HEK293 (cell line): ENCODE measurements at regions not wholly inside any gene's neighbourhood (a gene's known extent, or its start where the extent isn't known, plus 50 kb on each side); places are given as distances from the start of the nearest gene placed in this dataset.

ENCODE experiments used
- FEZF1 ChIP-seq: fragments of 450-650 bp; formaldehyde crosslinking; IDR thresholded peaks from 2 replicates; pipeline ENCODE4 v1.5.1; 2016; ENCODE audit warnings: missing biosample characterization, missing genetic modification characterization
- GLI2 ChIP-seq: fragments of 450-650 bp; formaldehyde crosslinking; IDR thresholded peaks from 2 replicates; pipeline ENCODE4; 2017; ENCODE audit warnings: missing biosample characterization, missing genetic modification characterization, low read depth, borderline replicate concordance
- GLIS2 ChIP-seq: fragments of 450-650 bp; formaldehyde crosslinking; IDR thresholded peaks from 2 replicates; pipeline ENCODE4 v1.5.1; 2016; ENCODE audit warnings: missing biosample characterization, missing genetic modification characterization
- KLF7 ChIP-seq: fragments of 450-650 bp; formaldehyde crosslinking; IDR thresholded peaks from 2 replicates; pipeline ENCODE4 v1.5.1; 2016; ENCODE audit warnings: missing biosample characterization, missing genetic modification characterization, borderline replicate concordance
- SP7 ChIP-seq: fragments of 450-650 bp; formaldehyde crosslinking; IDR thresholded peaks from 2 replicates; pipeline ENCODE4 v1.5.1; 2016; ENCODE audit warnings: missing biosample characterization, missing genetic modification characterization
- ZBTB17 ChIP-seq: fragments of 450-650 bp; formaldehyde crosslinking; IDR thresholded peaks from 2 replicates; pipeline ENCODE4 v1.5.1; 2016; ENCODE audit warnings: missing biosample characterization, missing genetic modification characterization
- ZBTB20 ChIP-seq: fragments of 450-650 bp; formaldehyde crosslinking; IDR thresholded peaks from 2 replicates; pipeline ENCODE4 v1.5.1; 2016; ENCODE audit warnings: missing biosample characterization, missing genetic modification characterization
- ZBTB48 ChIP-seq: fragments of 450-650 bp; formaldehyde crosslinking; IDR thresholded peaks from 2 replicates; pipeline ENCODE4 v1.5.1; 2016; ENCODE audit warnings: missing biosample characterization, missing genetic modification characterization
- ZNF114 ChIP-seq: fragments of 450-650 bp; formaldehyde crosslinking; IDR thresholded peaks from 2 replicates; pipeline ENCODE4 v1.5.0; 2017; ENCODE audit warnings: missing biosample characterization, missing genetic modification characterization
- ZNF146 ChIP-seq: fragments of 450-650 bp; formaldehyde crosslinking; IDR thresholded peaks from 2 replicates; pipeline ENCODE4 v1.5.1; 2016; ENCODE audit warnings: missing biosample characterization, missing genetic modification characterization
- ZNF157 ChIP-seq: fragments of 450-650 bp; formaldehyde crosslinking; IDR thresholded peaks from 2 replicates; pipeline ENCODE4 v1.5.1; 2016; ENCODE audit warnings: missing biosample characterization, missing genetic modification characterization
- ZNF16 ChIP-seq: fragments of 450-650 bp; formaldehyde crosslinking; IDR thresholded peaks from 2 replicates; pipeline ENCODE4 v1.5.1; 2016; ENCODE audit warnings: low read depth, missing biosample characterization, missing genetic modification characterization
- ZNF211 ChIP-seq: fragments of 450-650 bp; formaldehyde crosslinking; IDR thresholded peaks from 2 replicates; pipeline ENCODE4 v1.5.1; 2016; ENCODE audit warnings: low read depth, missing biosample characterization, missing genetic modification characterization
- ZNF24 ChIP-seq: fragments of 450-650 bp; formaldehyde crosslinking; IDR thresholded peaks from 2 replicates; pipeline ENCODE4 v1.5.1; 2016; ENCODE audit warnings: missing biosample characterization, missing genetic modification characterization
- ZNF266 ChIP-seq: fragments of 450-650 bp; formaldehyde crosslinking; IDR thresholded peaks from 2 replicates; pipeline ENCODE4 v1.5.1; 2016; ENCODE audit warnings: missing biosample characterization, missing genetic modification characterization, low read depth
- ZNF274 ChIP-seq, 2 experiments: fragments of 200-500 bp in 1 of 2; fragments of 450-650 bp in 1 of 2; sonication (Bioruptor generic) in 1 of 2; formaldehyde crosslinking in 1 of 2; IDR thresholded peaks; 2 replicates each; pipeline versions ENCODE4 v1.5.1 to v1.6.1; 2014 to 2016; ENCODE audit warnings: borderline replicate concordance in 1 of 2, inconsistent platforms in 1 of 2, low read length in 1 of 2, missing biosample characterization in 1 of 2, missing genetic modification characterization in 1 of 2
- ZNF37A ChIP-seq: fragments of 450-650 bp; IDR thresholded peaks from 2 replicates; pipeline ENCODE4 v1.5.1; 2018; ENCODE audit warnings: missing biosample characterization, missing genetic modification characterization
- ZNF501 ChIP-seq: fragments of 450-650 bp; formaldehyde crosslinking; IDR thresholded peaks from 2 replicates; pipeline ENCODE4 v1.5.1; 2016; ENCODE audit warnings: missing biosample characterization, missing genetic modification characterization
- ZNF548 ChIP-seq: fragments of 450-650 bp; formaldehyde crosslinking; IDR thresholded peaks from 2 replicates; pipeline ENCODE4 v1.5.1; 2016; ENCODE audit warnings: missing biosample characterization, missing genetic modification characterization
- ZNF549 ChIP-seq: fragments of 450-650 bp; IDR thresholded peaks from 2 replicates; pipeline ENCODE4 v1.5.1; 2018; ENCODE audit warnings: missing biosample characterization, missing genetic modification characterization, mild to moderate bottlenecking, inconsistent platforms, moderate library complexity
- ZNF560 ChIP-seq: fragments of 450-650 bp; formaldehyde crosslinking; IDR thresholded peaks from 2 replicates; pipeline ENCODE4 v1.5.1; 2017; ENCODE audit warnings: missing biosample characterization, missing genetic modification characterization, borderline replicate concordance
- ZNF600 ChIP-seq: fragments of 450-650 bp; formaldehyde crosslinking; IDR thresholded peaks from 2 replicates; pipeline ENCODE4 v1.5.1; 2016; ENCODE audit warnings: missing biosample characterization, missing genetic modification characterization
- ZNF621 ChIP-seq: fragments of 450-650 bp; formaldehyde crosslinking; IDR thresholded peaks from 2 replicates; pipeline ENCODE4 v1.5.1; 2017; ENCODE audit warnings: missing biosample characterization, missing genetic modification characterization
- ZNF623 ChIP-seq: fragments of 450-650 bp; formaldehyde crosslinking; IDR thresholded peaks from 2 replicates; pipeline ENCODE4 v1.5.1; 2016; ENCODE audit warnings: missing biosample characterization, missing genetic modification characterization
- ZNF654 ChIP-seq: fragments of 450-650 bp; formaldehyde crosslinking; IDR thresholded peaks from 2 replicates; pipeline ENCODE4 v1.5.1; 2016; ENCODE audit warnings: low read depth, missing biosample characterization, missing genetic modification characterization
- ZNF658 ChIP-seq: fragments of 450-650 bp; formaldehyde crosslinking; IDR thresholded peaks from 2 replicates; pipeline ENCODE4; 2016; ENCODE audit warnings: missing biosample characterization, missing genetic modification characterization
- ZNF701 ChIP-seq: fragments of 450-650 bp; formaldehyde crosslinking; IDR thresholded peaks from 2 replicates; pipeline ENCODE4 v1.5.1; 2016; ENCODE audit warnings: missing biosample characterization, missing genetic modification characterization
- TF ChIP-seq, protein P1 (sequence below): fragments of 450-650 bp; formaldehyde crosslinking; IDR thresholded peaks from 2 replicates; pipeline ENCODE4 v1.5.1; 2017; ENCODE audit warnings: missing biosample characterization, mild to moderate bottlenecking, missing genetic modification characterization, moderate library complexity
- TF ChIP-seq, protein P2 (sequence below): fragments of 450-650 bp; formaldehyde crosslinking; IDR thresholded peaks from 2 replicates; pipeline ENCODE4 v1.5.1; 2016; ENCODE audit warnings: missing biosample characterization, missing genetic modification characterization
- TF ChIP-seq, protein P3 (sequence below): fragments of 450-650 bp; formaldehyde crosslinking; IDR thresholded peaks from 2 replicates; pipeline ENCODE4; 2016; ENCODE audit warnings: missing biosample characterization, missing genetic modification characterization
- TF ChIP-seq, protein P4 (sequence below): fragments of 450-650 bp; formaldehyde crosslinking; IDR thresholded peaks from 2 replicates; pipeline ENCODE4 v1.5.1; 2017; ENCODE audit warnings: missing biosample characterization, missing genetic modification characterization
- TF ChIP-seq, protein P5 (sequence below): fragments of 450-650 bp; formaldehyde crosslinking; IDR thresholded peaks from 2 replicates; pipeline ENCODE4 v1.5.1; 2017; ENCODE audit warnings: missing biosample characterization, missing genetic modification characterization

DNA sequence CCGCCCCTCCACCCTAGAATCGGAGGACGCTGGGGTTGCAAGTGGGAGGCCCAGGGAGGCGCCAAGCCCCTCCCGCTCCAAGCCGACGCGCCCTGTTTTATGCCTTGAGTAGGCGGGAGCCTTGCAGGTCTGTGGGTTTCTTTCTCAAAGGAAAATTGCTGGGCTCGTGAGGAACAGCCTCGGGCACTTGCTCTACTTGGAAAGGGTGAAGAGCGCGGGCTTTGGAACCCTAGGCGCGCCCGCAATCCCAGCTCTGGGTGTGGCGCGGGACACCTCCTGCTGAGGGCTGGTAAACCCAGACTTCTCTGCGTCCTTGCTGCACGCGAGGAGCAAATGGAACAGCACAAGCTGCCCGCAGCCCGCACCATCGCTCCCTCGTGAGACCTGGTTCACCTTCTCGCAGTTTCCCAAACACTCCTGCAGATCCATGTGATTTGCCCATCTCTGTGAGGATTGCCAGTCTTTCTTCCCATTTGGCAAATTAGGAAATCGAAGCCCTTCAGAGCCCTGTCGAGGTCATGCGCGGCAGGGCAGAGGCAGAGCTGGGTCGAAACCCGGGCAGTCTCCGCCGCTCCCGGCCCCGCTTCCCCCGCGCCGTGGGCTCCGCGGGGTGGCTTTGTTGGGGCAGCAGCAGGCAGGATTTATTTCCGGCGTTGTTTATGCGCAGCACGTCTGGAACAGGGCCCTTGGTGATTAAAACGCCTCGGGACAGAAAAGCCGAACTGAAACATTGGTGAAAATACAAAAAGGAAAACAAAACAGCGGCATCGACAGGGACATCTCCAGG, 98.4 kb upstream of the CPLX2 start (continued):
- TF ChIP-seq ZNF274 (IDR thresholded peaks at IDR 0.05; ENCODE audit: low read length) = no peak
- TF ChIP-seq ZNF274 (tag by site-specific recombination; IDR thresholded peaks at IDR 0.05; ENCODE audit: borderline replicate concordance) = no peak
- no peak for TF ChIP-seq ZNF211
- peak; percentile 62; the same call in 1 of the 2 replicates for TF ChIP-seq KLF7 (tag by site-specific recombination)
- no peak for TF ChIP-seq GLI2
- TF ChIP-seq ZNF157 (tag by site-specific recombination) = no peak
- peak; percentile 30; the same call in 1 of the 2 replicates for TF ChIP-seq ZNF24 (tag by site-specific recombination)
- TF ChIP-seq ZNF654 (tag by site-specific recombination) = no peak
- peak; percentile 26; the same call in 1 of the 2 replicates for TF ChIP-seq FEZF1 (tag by site-specific recombination)
- peak; percentile 51; the same call in 1 of the 2 replicates for TF ChIP-seq ZBTB20 (tag by site-specific recombination)
- TF ChIP-seq, protein P1, sequence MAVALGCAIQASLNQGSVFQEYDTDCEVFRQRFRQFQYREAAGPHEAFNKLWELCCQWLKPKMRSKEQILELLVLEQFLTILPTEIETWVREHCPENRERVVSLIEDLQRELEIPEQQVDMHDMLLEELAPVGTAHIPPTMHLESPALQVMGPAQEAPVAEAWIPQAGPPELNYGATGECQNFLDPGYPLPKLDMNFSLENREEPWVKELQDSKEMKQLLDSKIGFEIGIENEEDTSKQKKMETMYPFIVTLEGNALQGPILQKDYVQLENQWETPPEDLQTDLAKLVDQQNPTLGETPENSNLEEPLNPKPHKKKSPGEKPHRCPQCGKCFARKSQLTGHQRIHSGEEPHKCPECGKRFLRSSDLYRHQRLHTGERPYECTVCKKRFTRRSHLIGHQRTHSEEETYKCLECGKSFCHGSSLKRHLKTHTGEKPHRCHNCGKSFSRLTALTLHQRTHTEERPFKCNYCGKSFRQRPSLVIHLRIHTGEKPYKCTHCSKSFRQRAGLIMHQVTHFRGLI (tag by site-specific recombination) = peak; percentile 19; the same call in 1 of the 2 replicates
- TF ChIP-seq ZNF114 (tag by site-specific recombination) = no peak
- no peak for TF ChIP-seq ZNF548 (tag by site-specific recombination)
- TF ChIP-seq ZNF37A (tag by site-specific recombination) = peak; percentile 47; the same call in 1 of the 2 replicates
- no peak for TF ChIP-seq ZNF623 (tag by site-specific recombination)
- no peak for TF ChIP-seq ZNF621 (tag by site-specific recombination)
- TF ChIP-seq, protein P2, sequence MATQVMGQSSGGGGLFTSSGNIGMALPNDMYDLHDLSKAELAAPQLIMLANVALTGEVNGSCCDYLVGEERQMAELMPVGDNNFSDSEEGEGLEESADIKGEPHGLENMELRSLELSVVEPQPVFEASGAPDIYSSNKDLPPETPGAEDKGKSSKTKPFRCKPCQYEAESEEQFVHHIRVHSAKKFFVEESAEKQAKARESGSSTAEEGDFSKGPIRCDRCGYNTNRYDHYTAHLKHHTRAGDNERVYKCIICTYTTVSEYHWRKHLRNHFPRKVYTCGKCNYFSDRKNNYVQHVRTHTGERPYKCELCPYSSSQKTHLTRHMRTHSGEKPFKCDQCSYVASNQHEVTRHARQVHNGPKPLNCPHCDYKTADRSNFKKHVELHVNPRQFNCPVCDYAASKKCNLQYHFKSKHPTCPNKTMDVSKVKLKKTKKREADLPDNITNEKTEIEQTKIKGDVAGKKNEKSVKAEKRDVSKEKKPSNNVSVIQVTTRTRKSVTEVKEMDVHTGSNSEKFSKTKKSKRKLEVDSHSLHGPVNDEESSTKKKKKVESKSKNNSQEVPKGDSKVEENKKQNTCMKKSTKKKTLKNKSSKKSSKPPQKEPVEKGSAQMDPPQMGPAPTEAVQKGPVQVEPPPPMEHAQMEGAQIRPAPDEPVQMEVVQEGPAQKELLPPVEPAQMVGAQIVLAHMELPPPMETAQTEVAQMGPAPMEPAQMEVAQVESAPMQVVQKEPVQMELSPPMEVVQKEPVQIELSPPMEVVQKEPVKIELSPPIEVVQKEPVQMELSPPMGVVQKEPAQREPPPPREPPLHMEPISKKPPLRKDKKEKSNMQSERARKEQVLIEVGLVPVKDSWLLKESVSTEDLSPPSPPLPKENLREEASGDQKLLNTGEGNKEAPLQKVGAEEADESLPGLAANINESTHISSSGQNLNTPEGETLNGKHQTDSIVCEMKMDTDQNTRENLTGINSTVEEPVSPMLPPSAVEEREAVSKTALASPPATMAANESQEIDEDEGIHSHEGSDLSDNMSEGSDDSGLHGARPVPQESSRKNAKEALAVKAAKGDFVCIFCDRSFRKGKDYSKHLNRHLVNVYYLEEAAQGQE (tag by site-specific recombination) = no peak; the same call in 1 of the 2 replicates
- TF ChIP-seq ZNF600 = peak; percentile 62
- TF ChIP-seq GLIS2 (tag by site-specific recombination) = peak; percentile 24; the same call in 1 of the 2 replicates
- TF ChIP-seq, protein P3, sequence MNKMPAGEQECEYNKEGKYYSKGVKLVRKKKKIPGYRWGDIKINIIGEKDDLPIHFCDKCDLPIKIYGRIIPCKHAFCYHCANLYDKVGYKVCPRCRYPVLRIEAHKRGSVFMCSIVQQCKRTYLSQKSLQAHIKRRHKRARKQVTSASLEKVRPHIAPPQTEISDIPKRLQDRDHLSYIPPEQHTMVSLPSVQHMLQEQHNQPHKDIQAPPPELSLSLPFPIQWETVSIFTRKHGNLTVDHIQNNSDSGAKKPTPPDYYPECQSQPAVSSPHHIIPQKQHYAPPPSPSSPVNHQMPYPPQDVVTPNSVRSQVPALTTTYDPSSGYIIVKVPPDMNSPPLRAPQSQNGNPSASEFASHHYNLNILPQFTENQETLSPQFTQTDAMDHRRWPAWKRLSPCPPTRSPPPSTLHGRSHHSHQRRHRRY (tag by site-specific recombination) = no peak
- TF ChIP-seq SP7 (tag by site-specific recombination) = peak; percentile 69
- no peak for TF ChIP-seq ZNF16 (tag by site-specific recombination)
- 0 out of 2 replicates have a peak, but pooled peaks have one; percentile 15 for TF ChIP-seq ZBTB48
- TF ChIP-seq ZNF146 (tag by site-specific recombination) = no peak
- TF ChIP-seq ZNF701 (tag by site-specific recombination) = no peak
- no peak for TF ChIP-seq ZNF658 (tag by site-specific recombination)
- TF ChIP-seq, protein P4, sequence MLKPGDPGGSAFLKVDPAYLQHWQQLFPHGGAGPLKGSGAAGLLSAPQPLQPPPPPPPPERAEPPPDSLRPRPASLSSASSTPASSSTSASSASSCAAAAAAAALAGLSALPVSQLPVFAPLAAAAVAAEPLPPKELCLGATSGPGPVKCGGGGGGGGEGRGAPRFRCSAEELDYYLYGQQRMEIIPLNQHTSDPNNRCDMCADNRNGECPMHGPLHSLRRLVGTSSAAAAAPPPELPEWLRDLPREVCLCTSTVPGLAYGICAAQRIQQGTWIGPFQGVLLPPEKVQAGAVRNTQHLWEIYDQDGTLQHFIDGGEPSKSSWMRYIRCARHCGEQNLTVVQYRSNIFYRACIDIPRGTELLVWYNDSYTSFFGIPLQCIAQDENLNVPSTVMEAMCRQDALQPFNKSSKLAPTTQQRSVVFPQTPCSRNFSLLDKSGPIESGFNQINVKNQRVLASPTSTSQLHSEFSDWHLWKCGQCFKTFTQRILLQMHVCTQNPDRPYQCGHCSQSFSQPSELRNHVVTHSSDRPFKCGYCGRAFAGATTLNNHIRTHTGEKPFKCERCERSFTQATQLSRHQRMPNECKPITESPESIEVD (tag by site-specific recombination) = no peak
- no peak for TF ChIP-seq ZNF560 (tag by site-specific recombination)
- no peak for TF ChIP-seq ZNF501
- no peak for TF ChIP-seq ZNF266 (tag by site-specific recombination)
- TF ChIP-seq ZBTB17 = peak; percentile 81
- TF ChIP-seq, protein P5, sequence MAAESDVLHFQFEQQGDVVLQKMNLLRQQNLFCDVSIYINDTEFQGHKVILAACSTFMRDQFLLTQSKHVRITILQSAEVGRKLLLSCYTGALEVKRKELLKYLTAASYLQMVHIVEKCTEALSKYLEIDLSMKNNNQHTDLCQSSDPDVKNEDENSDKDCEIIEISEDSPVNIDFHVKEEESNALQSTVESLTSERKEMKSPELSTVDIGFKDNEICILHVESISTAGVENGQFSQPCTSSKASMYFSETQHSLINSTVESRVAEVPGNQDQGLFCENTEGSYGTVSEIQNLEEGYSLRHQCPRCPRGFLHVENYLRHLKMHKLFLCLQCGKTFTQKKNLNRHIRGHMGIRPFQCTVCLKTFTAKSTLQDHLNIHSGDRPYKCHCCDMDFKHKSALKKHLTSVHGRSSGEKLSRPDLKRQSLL (tag by site-specific recombination) = no peak
- no peak for TF ChIP-seq ZNF549 (tag by site-specific recombination)
